H9 (cell line): ENCODE measurements at regions not wholly inside any gene's neighbourhood (a gene's known extent, or its start where the extent isn't known, plus 50 kb on each side); places are given as distances from the start of the nearest gene placed in this dataset.

Experiments
- DNase-seq: peaks from one replicate; pipeline ENCODE4 v3.0.0-alpha.2; 2017
- H2AFZ ChIP-seq: one replicate; pipeline ENCODE4 v1.6.1; 2013; ENCODE audit warnings: mild to moderate bottlenecking, low read length, control low read depth, moderate library complexity
- H2AK5ac ChIP-seq: 2 replicates; pipeline ENCODE4 v1.6.1; 2013; ENCODE audit warnings: low read length, control low read depth, mixed read lengths; ENCODE audit not compliant: insufficient read length
- H2BK120ac ChIP-seq: one replicate; pipeline ENCODE4 v1.6.1; 2013; ENCODE audit warnings: low read depth, mild to moderate bottlenecking, low read length, control low read depth, inconsistent platforms; ENCODE audit not compliant: poor library complexity, severe bottlenecking
- H2BK12ac ChIP-seq: 2 replicates; pipeline ENCODE4 v1.6.1; 2013; ENCODE audit warnings: low read length, control low read depth, mixed read lengths, low read depth; ENCODE audit not compliant: insufficient read length
- H2BK15ac ChIP-seq: 2 replicates; pipeline ENCODE4 v1.6.1; 2013; ENCODE audit warnings: low read depth, low read length, control low read depth
- H2BK20ac ChIP-seq: one replicate; pipeline ENCODE4 v1.6.1; 2013; ENCODE audit warnings: low read depth, mild to moderate bottlenecking, low read length, control low read depth, inconsistent platforms; ENCODE audit not compliant: poor library complexity, severe bottlenecking
- H2BK5ac ChIP-seq: 2 replicates; pipeline ENCODE4 v1.6.1; 2013; ENCODE audit warnings: low read length, control low read depth, mixed read lengths; ENCODE audit not compliant: insufficient read length
- H3K14ac ChIP-seq: 2 replicates; pipeline ENCODE4 v1.6.1; 2013; ENCODE audit warnings: low read length, control low read depth; ENCODE audit not compliant: insufficient read depth
- H3K18ac ChIP-seq: 2 replicates; pipeline ENCODE4 v1.6.1; 2013; ENCODE audit warnings: low read depth, mild to moderate bottlenecking, mixed read lengths, low read length, control low read depth; ENCODE audit not compliant: insufficient read length
- H3K23ac ChIP-seq: 2 replicates; pipeline ENCODE4 v1.6.1; 2013; ENCODE audit warnings: low read length, control low read depth, mixed read lengths, low read depth; ENCODE audit not compliant: insufficient read length
- H3K23me2 ChIP-seq: 2 replicates; pipeline ENCODE4 v1.6.1; 2013; ENCODE audit warnings: low read depth, mild to moderate bottlenecking, mixed read lengths, low read length, control low read depth; ENCODE audit not compliant: insufficient read length, poor library complexity, severe bottlenecking
- H3K27ac ChIP-seq: 2 replicates; pipeline ENCODE4 v1.5.1; 2013; ENCODE audit warnings: low read length, control low read depth, mixed read lengths, low read depth; ENCODE audit not compliant: insufficient read length
- H3K27me3 ChIP-seq: 2 replicates; pipeline ENCODE4 v1.6.1; 2013; ENCODE audit warnings: low read length, control low read depth, inconsistent platforms; ENCODE audit not compliant: insufficient read depth
- H3K4ac ChIP-seq: 2 replicates; pipeline ENCODE4 v1.6.1; 2013; ENCODE audit warnings: low read depth, mild to moderate bottlenecking, control low read depth, inconsistent platforms, low read length, moderate library complexity
- H3K4me1 ChIP-seq: 2 replicates; pipeline ENCODE4 v1.6.1; 2013; ENCODE audit warnings: low read length, control low read depth, inconsistent platforms; ENCODE audit not compliant: insufficient read depth
- H3K4me2 ChIP-seq: 2 replicates; pipeline ENCODE4 v1.6.1; 2013; ENCODE audit warnings: low read length, control low read depth, mixed read lengths; ENCODE audit not compliant: insufficient read length, insufficient read depth
- H3K56ac ChIP-seq: 2 replicates; pipeline ENCODE4 v1.6.1; 2013; ENCODE audit warnings: low read depth, mild to moderate bottlenecking, mixed read lengths, low read length, control low read depth; ENCODE audit not compliant: insufficient read length
- H3K79me1 ChIP-seq: 2 replicates; pipeline ENCODE4 v1.6.1; 2013; ENCODE audit warnings: low read depth, mild to moderate bottlenecking, moderate library complexity, low read length, control low read depth, inconsistent platforms; ENCODE audit not compliant: insufficient read depth, poor library complexity, severe bottlenecking
- H3K79me2 ChIP-seq: 2 replicates; pipeline ENCODE4 v1.6.1; 2013; ENCODE audit warnings: low read length, control low read depth, inconsistent platforms; ENCODE audit not compliant: insufficient read depth
- H3K9ac ChIP-seq: 2 replicates; pipeline ENCODE4 v1.6.1; 2013; ENCODE audit warnings: low read length, control low read depth, mixed read lengths; ENCODE audit not compliant: insufficient read length; ENCODE audit errors: extremely low read depth
- H3K9me3 ChIP-seq: one replicate; pipeline ENCODE4 v1.6.1; 2013; ENCODE audit warnings: low read depth, low read length, inconsistent platforms; ENCODE audit not compliant: control insufficient read depth
- H3T11ph ChIP-seq: one replicate; pipeline ENCODE4 v1.6.1; 2013; ENCODE audit warnings: mild to moderate bottlenecking, low read length, control low read depth, inconsistent platforms
- H4K20me1 ChIP-seq: one replicate; pipeline ENCODE4 v1.6.1; 2013; ENCODE audit not compliant: control insufficient read depth, insufficient read length, insufficient read depth
- H4K5ac ChIP-seq: 2 replicates; pipeline ENCODE4 v1.6.1; 2013; ENCODE audit warnings: low read depth, mild to moderate bottlenecking, mixed read lengths, low read length, control low read depth; ENCODE audit not compliant: insufficient read length
- H4K8ac ChIP-seq: replicated peaks from 2 replicates; pipeline ENCODE4 v1.6.1; 2013; ENCODE audit warnings: low read length, control low read depth, mixed read lengths, low read depth; ENCODE audit not compliant: insufficient read length
- H4K91ac ChIP-seq: 2 replicates; pipeline ENCODE4 v1.6.1; 2013; ENCODE audit warnings: low read depth, mild to moderate bottlenecking, moderate library complexity, mixed read lengths, low read length, control low read depth; ENCODE audit not compliant: insufficient read length
- H3K27ac Mint-ChIP-seq, 3 experiments: 2 replicates in 2 of 3; 3 replicates in 1 of 3; pipeline ENCODE4 v1.8.0; 2020 to 2021; ENCODE audit warnings: mixed read lengths in 3 of 3, mild to moderate bottlenecking in 1 of 3, moderate library complexity in 1 of 3
- H3K27me3 Mint-ChIP-seq: 2 replicates; pipeline ENCODE4 v1.8.0; 2021; ENCODE audit warnings: low read depth, mild to moderate bottlenecking, moderate library complexity, mixed read lengths
- H3K36me3 Mint-ChIP-seq, 3 experiments: 2 replicates in 2 of 3; 3 replicates in 1 of 3; pipeline ENCODE4 v1.8.0; 2020 to 2021; ENCODE audit warnings: low read depth in 3 of 3, mixed read lengths in 3 of 3; ENCODE audit not compliant: insufficient read depth in 1 of 3
- H3K4me1 Mint-ChIP-seq, 2 experiments: 2 replicates each; pipeline ENCODE4 v1.8.0; 2020; ENCODE audit warnings: mixed read lengths in 2 of 2
- H3K4me3 Mint-ChIP-seq, 2 experiments: 2 replicates in 1 of 2; 3 replicates in 1 of 2; pipeline ENCODE4 v1.8.0; 2020 to 2021; ENCODE audit warnings: mild to moderate bottlenecking in 2 of 2, mixed read lengths in 2 of 2, moderate library complexity in 1 of 2
- H3K9me3 Mint-ChIP-seq, 2 experiments: 2 replicates in 1 of 2; 3 replicates in 1 of 2; pipeline ENCODE4 v1.8.0; 2020; ENCODE audit warnings: mild to moderate bottlenecking in 2 of 2, mixed read lengths in 2 of 2, moderate library complexity in 1 of 2
- WGBS: extraction: QIAGEN DNeasy Blood & Tissue Kit; methylation state at CpG from one replicate; pipeline ENCODE4 v1.1.7; 2013; ENCODE audit warnings: missing lambda C conversion rate, low lambda C conversion rate, mixed read lengths; ENCODE audit not compliant: insufficient read length; ENCODE audit errors: extremely low coverage; 5-methylcytosine and 5-hydroxymethylcytosine counted together
- TF ChIP-seq, protein P1 (sequence below): fragments of 200-600 bp; sonication (generic); conservative IDR thresholded peaks from 3 replicates; pipeline ENCODE4 v1.8.0; 2021; ENCODE audit warnings: antibody characterized with exemption, mild to moderate bottlenecking

DNA sequence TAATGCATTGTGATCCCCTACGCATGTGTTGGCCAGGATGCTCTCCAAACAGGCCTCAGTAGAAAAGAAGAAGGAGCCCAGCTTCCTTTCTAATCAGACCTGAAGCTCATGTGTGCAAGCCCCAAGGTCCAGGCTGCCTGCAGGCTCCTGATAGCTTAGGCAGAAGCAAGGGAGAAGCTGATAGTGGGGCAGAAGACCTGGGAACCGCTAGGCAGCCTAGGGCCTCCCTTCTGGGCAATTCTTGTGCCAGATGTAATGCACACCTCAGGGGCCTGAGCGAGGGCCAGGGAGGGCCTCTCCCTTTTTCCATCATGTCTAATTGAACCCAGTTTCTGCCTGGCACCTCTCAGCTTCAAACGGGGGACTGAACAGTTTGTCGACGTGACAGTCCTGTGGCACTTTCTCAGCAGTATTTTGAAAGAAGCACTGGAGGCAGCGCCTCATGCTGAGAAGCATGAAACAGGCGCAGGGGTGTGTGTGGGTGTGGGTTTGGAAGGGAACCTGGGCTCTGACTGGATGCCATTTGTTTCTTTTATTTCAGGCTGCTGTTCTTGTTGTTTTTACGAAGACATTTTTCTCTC lies 212.8 kb downstream of the PIK3R1 start:
- no peak overlapping the region for H2BK12ac ChIP-seq
- H3K27ac Mint-ChIP-seq = no peak overlapping the region; a peak in 1 of 7 replicates
- no peaks in the 10 kb centered on the region for H3K23me2 ChIP-seq
- H3T11ph ChIP-seq = no peak overlapping the region
- peaks cover 6% of the 10 kb centered on the region; the same call in 1 of the 2 replicates for H3K27me3 Mint-ChIP-seq
- WGBS = no CpG with 5 or more reads among the region's 9 CpGs
- H3K36me3 Mint-ChIP-seq = no peaks in the 10 kb centered on the region
- H3K27ac ChIP-seq = no peak overlapping the region
- no peak overlapping the region for H2BK120ac ChIP-seq
- no peak overlapping the region for H2BK15ac ChIP-seq
- no peak overlapping the region for H2AFZ ChIP-seq
- H4K8ac ChIP-seq = no peak overlapping the region
- no peak overlapping the region for H3K18ac ChIP-seq
- H3K56ac ChIP-seq = no peak overlapping the region
- no peaks in the 10 kb centered on the region for H4K20me1 ChIP-seq
- no peaks in the 10 kb centered on the region for H3K9me3 Mint-ChIP-seq
- H3K23ac ChIP-seq = no peak overlapping the region
- H3K4me2 ChIP-seq = no peak overlapping the region
- no peak overlapping the region for H4K91ac ChIP-seq
- no peak overlapping the region for H2AK5ac ChIP-seq
- H3K4ac ChIP-seq = no peak overlapping the region
- H3K4me1 ChIP-seq = no peaks in the 10 kb centered on the region
- H2BK20ac ChIP-seq = no peak overlapping the region
- no peak overlapping the region for H4K5ac ChIP-seq
- H3K4me1 Mint-ChIP-seq = peaks cover 4 to 11% of the 10 kb centered on the region in 2 experiments; a peak in 2 of 4 replicates
- H3K4me3 Mint-ChIP-seq = no peak overlapping the region
- H3K9ac ChIP-seq = no peak overlapping the region
- H3K9me3 ChIP-seq = no peaks in the 10 kb centered on the region
- no peak for DNase-seq
- no peaks in the 10 kb centered on the region for H3K79me2 ChIP-seq
- TF ChIP-seq, protein P1, sequence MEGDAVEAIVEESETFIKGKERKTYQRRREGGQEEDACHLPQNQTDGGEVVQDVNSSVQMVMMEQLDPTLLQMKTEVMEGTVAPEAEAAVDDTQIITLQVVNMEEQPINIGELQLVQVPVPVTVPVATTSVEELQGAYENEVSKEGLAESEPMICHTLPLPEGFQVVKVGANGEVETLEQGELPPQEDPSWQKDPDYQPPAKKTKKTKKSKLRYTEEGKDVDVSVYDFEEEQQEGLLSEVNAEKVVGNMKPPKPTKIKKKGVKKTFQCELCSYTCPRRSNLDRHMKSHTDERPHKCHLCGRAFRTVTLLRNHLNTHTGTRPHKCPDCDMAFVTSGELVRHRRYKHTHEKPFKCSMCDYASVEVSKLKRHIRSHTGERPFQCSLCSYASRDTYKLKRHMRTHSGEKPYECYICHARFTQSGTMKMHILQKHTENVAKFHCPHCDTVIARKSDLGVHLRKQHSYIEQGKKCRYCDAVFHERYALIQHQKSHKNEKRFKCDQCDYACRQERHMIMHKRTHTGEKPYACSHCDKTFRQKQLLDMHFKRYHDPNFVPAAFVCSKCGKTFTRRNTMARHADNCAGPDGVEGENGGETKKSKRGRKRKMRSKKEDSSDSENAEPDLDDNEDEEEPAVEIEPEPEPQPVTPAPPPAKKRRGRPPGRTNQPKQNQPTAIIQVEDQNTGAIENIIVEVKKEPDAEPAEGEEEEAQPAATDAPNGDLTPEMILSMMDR = no peak
- no peaks in the 10 kb centered on the region for H3K27me3 ChIP-seq
- no peak overlapping the region for H2BK5ac ChIP-seq
- H3K14ac ChIP-seq = no peak overlapping the region; the same call in 1 of the 2 replicates
- no peaks in the 10 kb centered on the region for H3K79me1 ChIP-seq
